ENCODE measurements at regions not wholly inside any gene's neighbourhood (a gene's known extent, or its start where the extent isn't known, plus 50 kb on each side); places are given as distances from the start of the nearest gene placed in this dataset.

- in situ Hi-C loops (cut with MboI): no loop called here
- Histone ChIP-seq H3K9ac (no peak overlapping the region), H3K79me2 (ENCODE audit: insufficient read depth) (no peaks in the 10 kb centered on the region), H3K9me2 (ENCODE audit: insufficient read depth) (no peaks in the 10 kb centered on the region), H4K20me1 (ENCODE audit: insufficient read depth) (no peaks in the 10 kb centered on the region), H3K9me3 (ENCODE audit: low read depth) (no peaks in the 10 kb centered on the region), H3K4me2 (ENCODE audit: unreplicated experiment) (no peak overlapping the region), H3K4me3 (no peak overlapping the region), H3K27ac (no peak overlapping the region), H2AFZ (peak overlapping the region; percentile 36), H3K36me3 (ENCODE audit: low read depth) (no peaks in the 10 kb centered on the region), H3F3A (ENCODE audit: insufficient read depth) (no peaks in the 10 kb centered on the region), H3K4me1 (ENCODE audit: insufficient read depth) (no peaks in the 10 kb centered on the region), H3K27me3 (replicated peaks; ENCODE audit: insufficient read depth) (no peaks in the 10 kb centered on the region)
- DNase-seq: no peak
- WGBS, 2 experiments (ENCODE audit: low coverage in 1 of 2, low lambda C conversion rate in 2 of 2, missing lambda C conversion rate in 2 of 2): 67 to 72% methylated on average over 5 of the region's 5 CpGs
- TF ChIP-seq EZH2 (IDR thresholded peaks at IDR 0.05; ENCODE audit: insufficient read depth, poor library complexity, severe bottlenecking) (no peak), EZH2phosphoT487 (IDR thresholded peaks at IDR 0.05; ENCODE audit: insufficient read depth, low read depth) (no peak)
Observed at GRCh38 chr21:35814858-35815619, 245.3 kb downstream of the SETD4 start.

- Histone ChIP-seq H3F3A (ENCODE audit: insufficient read depth) (no peaks in the 10 kb centered on the region), H4K20me1 (ENCODE audit: insufficient read depth) (no peaks in the 10 kb centered on the region), H3K36me3 (ENCODE audit: low read depth) (no peaks in the 10 kb centered on the region), H3K9me2 (ENCODE audit: insufficient read depth) (no peaks in the 10 kb centered on the region), H3K27me3 (replicated peaks; ENCODE audit: insufficient read depth) (no peaks in the 10 kb centered on the region), H3K4me2 (ENCODE audit: unreplicated experiment) (no peak overlapping the region), H3K27ac (no peak overlapping the region), H3K9me3 (ENCODE audit: low read depth) (no peaks in the 10 kb centered on the region), H3K9ac (no peak overlapping the region), H3K4me3 (no peak overlapping the region), H2AFZ (no peak overlapping the region), H3K4me1 (ENCODE audit: insufficient read depth) (no peaks in the 10 kb centered on the region), H3K79me2 (ENCODE audit: insufficient read depth) (no peaks in the 10 kb centered on the region)
- in situ Hi-C loops (cut with MboI): no loop called here
- TF ChIP-seq EZH2phosphoT487 (IDR thresholded peaks at IDR 0.05; ENCODE audit: insufficient read depth, low read depth): no peak
- no peak for TF ChIP-seq EZH2 (IDR thresholded peaks at IDR 0.05; ENCODE audit: insufficient read depth, poor library complexity, severe bottlenecking)
- DNase-seq: no peak
- 88 to 91% methylated on average over 9 of the region's 9 CpGs for WGBS, 2 experiments (ENCODE audit: low coverage in 1 of 2, low lambda C conversion rate in 2 of 2, missing lambda C conversion rate in 2 of 2)
Observed at GRCh38 chr21:35812679-35813078, 247.6 kb downstream of the SETD4 start.

- no peaks in the 10 kb centered on the region for H3K9me3 ChIP-seq (ENCODE audit: low read depth)
- in situ Hi-C loops (cut with MboI): no loop called here
- H3K9ac ChIP-seq: no peak overlapping the region
- no peaks in the 10 kb centered on the region for H3K27me3 ChIP-seq (replicated peaks; ENCODE audit: insufficient read depth)
- H3K4me2 ChIP-seq (ENCODE audit: unreplicated experiment): no peak overlapping the region
- no peaks in the 10 kb centered on the region for H3K4me1 ChIP-seq (ENCODE audit: insufficient read depth)
- H3K27ac ChIP-seq: no peak overlapping the region
- WGBS, 2 experiments (ENCODE audit: low coverage in 1 of 2, low lambda C conversion rate in 2 of 2, missing lambda C conversion rate in 2 of 2): 86 to 87% methylated on average over 10 of the region's 10 CpGs
- H2AFZ ChIP-seq: no peak overlapping the region
- no peak overlapping the region for H3K4me3 ChIP-seq
- H3K36me3 ChIP-seq (ENCODE audit: low read depth): no peaks in the 10 kb centered on the region
- no peaks in the 10 kb centered on the region for H3F3A ChIP-seq (ENCODE audit: insufficient read depth)
- DNase-seq: no peak
- no peaks in the 10 kb centered on the region for H3K9me2 ChIP-seq (ENCODE audit: insufficient read depth)
- H3K79me2 ChIP-seq (ENCODE audit: insufficient read depth): no peaks in the 10 kb centered on the region
- TF ChIP-seq EZH2phosphoT487 (IDR thresholded peaks at IDR 0.05; ENCODE audit: insufficient read depth, low read depth) (no peak), EZH2 (IDR thresholded peaks at IDR 0.05; ENCODE audit: insufficient read depth, poor library complexity, severe bottlenecking) (no peak)
- H4K20me1 ChIP-seq (ENCODE audit: insufficient read depth): no peaks in the 10 kb centered on the region
Observed at GRCh38 chr21:35811191-35811806, 249.0 kb downstream of the SETD4 start.

- H3K27me3 ChIP-seq (replicated peaks; ENCODE audit: insufficient read depth): no peaks in the 10 kb centered on the region
- no peaks in the 10 kb centered on the region for H3K9me3 ChIP-seq (ENCODE audit: low read depth)
- H3K9me2 ChIP-seq (ENCODE audit: insufficient read depth): no peaks in the 10 kb centered on the region
- H2AFZ ChIP-seq: no peak overlapping the region
- H3K4me1 ChIP-seq (ENCODE audit: insufficient read depth): no peaks in the 10 kb centered on the region
- H4K20me1 ChIP-seq (ENCODE audit: insufficient read depth): no peaks in the 10 kb centered on the region
- no peaks in the 10 kb centered on the region for H3F3A ChIP-seq (ENCODE audit: insufficient read depth)
- in situ Hi-C loops (cut with MboI): no loop called here
- no peak overlapping the region for H3K9ac ChIP-seq
- TF ChIP-seq EZH2phosphoT487 (IDR thresholded peaks at IDR 0.05; ENCODE audit: insufficient read depth, low read depth) (no peak), EZH2 (IDR thresholded peaks at IDR 0.05; ENCODE audit: insufficient read depth, poor library complexity, severe bottlenecking) (no peak)
- no peak overlapping the region for H3K4me2 ChIP-seq (ENCODE audit: unreplicated experiment)
- H3K27ac ChIP-seq: no peak overlapping the region
- H3K4me3 ChIP-seq: no peak overlapping the region
- H3K36me3 ChIP-seq (ENCODE audit: low read depth): no peaks in the 10 kb centered on the region
- H3K79me2 ChIP-seq (ENCODE audit: insufficient read depth): no peaks in the 10 kb centered on the region
- 92 to 94% methylated on average over 7 of the region's 7 CpGs for whole genome bisulfite sequencing, 2 experiments (ENCODE audit: low coverage in 1 of 2, low lambda C conversion rate in 2 of 2, missing lambda C conversion rate in 2 of 2)
- no peak for DNase-seq
Observed at GRCh38 chr21:35810431-35810970, 249.8 kb downstream of the SETD4 start.
